Activated CD4-positive, alpha-beta T cell treated with anti-CD3 and anti-CD28 coated beads, Interleukin-2, amount 50 U/mL, for 1 hour (primary cell): ENCODE measurements at regions not wholly inside any gene's neighbourhood (a gene's known extent, or its start where the extent isn't known, plus 50 kb on each side); places are given as distances from the start of the nearest gene placed in this dataset.
"Not testable (repeated sequence)": the region's sequence is repeated elsewhere in the genome, so short reads cannot be mapped to it uniquely, and the experiment has no call there.

Source experiments
- DNase-seq: peaks from one replicate; pipeline ENCODE4 v3.0.0-alpha.2; 2020

GRCh38 chr10:28995497-28995896 is 293.4 kb upstream of the LYZL1 start:
- DNase-seq: no peak

GRCh38 chr10:28996345-28996744 is 292.5 kb upstream of the LYZL1 start:
- no peak for DNase-seq

- no peak for DNase-seq
Observed at GRCh38 chr10:28996947-28997551, 291.8 kb upstream of the LYZL1 start.

- no peak for DNase-seq
Observed at GRCh38 chr10:28997734-28998133, 291.1 kb upstream of the LYZL1 start.

GRCh38 chr10:29001801-29002200 is 287.1 kb upstream of the LYZL1 start:
- no peak for DNase-seq

- DNase-seq: not testable (repeated sequence)
Observed at GRCh38 chr10:29003014-29003413, 285.9 kb upstream of the LYZL1 start.

- DNase-seq: no peak
Observed at GRCh38 chr10:29005988-29006387, 282.9 kb upstream of the LYZL1 start.

GRCh38 chr10:29007370-29007747 is 281.5 kb upstream of the LYZL1 start:
- no peak for DNase-seq

- no peak for DNase-seq
Observed at GRCh38 chr10:29007748-29008610, 280.9 kb upstream of the LYZL1 start.

GRCh38 chr10:29009464-29009863 is 279.4 kb upstream of the LYZL1 start:
- no peak for DNase-seq

- DNase-seq: no peak
Observed at GRCh38 chr10:29011516-29011915, 277.4 kb upstream of the LYZL1 start.

- DNase-seq: no peak
Observed at GRCh38 chr10:29012926-29013554, 275.8 kb upstream of the LYZL1 start.

- no peak for DNase-seq
Observed at GRCh38 chr10:29021591-29021990, 267.3 kb upstream of the LYZL1 start.

- no peak for DNase-seq
Observed at GRCh38 chr10:29022513-29022912, 266.4 kb upstream of the LYZL1 start.

GRCh38 chr10:29023678-29024077 is 265.2 kb upstream of the LYZL1 start:
- no peak for DNase-seq

GRCh38 chr10:29026065-29026797 is 262.6 kb upstream of the LYZL1 start:
- DNase-seq: no peak

GRCh38 chr10:29026802-29027580 is 261.9 kb upstream of the LYZL1 start:
- DNase-seq: no peak

- no peak for DNase-seq
Observed at GRCh38 chr10:29028486-29028885, 260.4 kb upstream of the LYZL1 start.

- DNase-seq: no peak
Observed at GRCh38 chr10:29030900-29031299, 258.0 kb upstream of the LYZL1 start.

GRCh38 chr10:29032169-29032568 is 256.7 kb upstream of the LYZL1 start:
- no peak for DNase-seq

GRCh38 chr10:29033311-29033940 is 255.4 kb upstream of the LYZL1 start:
- DNase-seq: no peak

GRCh38 chr10:29034592-29034991 is 254.3 kb upstream of the LYZL1 start:
- DNase-seq: no peak
